ENCODE measurements at regions not wholly inside any gene's neighbourhood (a gene's known extent, or its start where the extent isn't known, plus 50 kb on each side); places are given as distances from the start of the nearest gene placed in this dataset.

DNA sequence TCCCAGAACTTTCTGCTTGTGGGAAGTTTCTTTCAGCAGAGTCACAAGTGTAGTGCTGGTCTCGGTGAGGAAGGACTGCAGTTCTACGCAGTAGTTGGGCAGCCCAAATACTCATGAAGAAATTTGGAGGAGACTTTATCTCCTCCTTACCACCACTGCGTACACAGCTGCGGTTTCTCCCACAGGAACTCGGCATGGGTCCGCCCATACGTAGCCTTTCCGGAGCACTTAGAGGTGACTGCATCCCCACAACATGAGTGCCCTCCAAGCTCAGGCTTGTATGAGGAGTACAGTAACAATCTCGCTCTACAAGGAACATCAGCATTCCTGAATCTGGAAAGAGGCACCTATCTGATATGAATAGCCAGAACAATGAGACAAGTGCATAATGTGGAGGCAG lies 549.2 kb upstream of the SEMA3D start:
- Histone ChIP-seq H3K4me3 (no peak overlapping the region), H3K9me3 (no peaks in the 10 kb centered on the region), H3K4me1 (no peaks in the 10 kb centered on the region), H3K27me3 (no peaks in the 10 kb centered on the region), H3K27ac (no peak overlapping the region), H3K36me3 (no peaks in the 10 kb centered on the region)
- no peak for TF ChIP-seq CTCF (IDR thresholded peaks at IDR 0.05)
- no peak for DNase-seq (ENCODE audit: low spot score in 2 of 2)
- intact Hi-C loops (cut with DNase I) = no loop called here

GRCh38 chr7:85734823-85735222 lies 548.0 kb upstream of the SEMA3D start:
- Histone ChIP-seq H3K27me3 (no peaks in the 10 kb centered on the region), H3K27ac (no peak overlapping the region), H3K4me1 (no peaks in the 10 kb centered on the region), H3K36me3 (no peaks in the 10 kb centered on the region), H3K4me3 (no peak overlapping the region), H3K9me3 (no peaks in the 10 kb centered on the region)
- intact Hi-C loops (cut with DNase I) = no loop called here
- TF ChIP-seq CTCF (IDR thresholded peaks at IDR 0.05) = no peak
- no peak for DNase-seq (ENCODE audit: low spot score in 2 of 2)

GRCh38 chr7:85733169-85733915 lies 546.5 kb upstream of the SEMA3D start:
- no peak for DNase-seq (ENCODE audit: low spot score in 2 of 2)
- no peaks in the 10 kb centered on the region for H3K9me3 ChIP-seq
- no peaks in the 10 kb centered on the region for H3K27me3 ChIP-seq
- H3K4me1 ChIP-seq = no peaks in the 10 kb centered on the region
- H3K4me3 ChIP-seq = no peak overlapping the region
- intact Hi-C loops (cut with DNase I) = no loop called here
- H3K27ac ChIP-seq = no peak overlapping the region
- no peaks in the 10 kb centered on the region for H3K36me3 ChIP-seq
- TF ChIP-seq CTCF (IDR thresholded peaks at IDR 0.05) = no peak

- H3K27ac ChIP-seq = no peak overlapping the region
- H3K4me3 ChIP-seq = no peak overlapping the region
- DNase-seq (ENCODE audit: low spot score in 2 of 2) = no peak
- H3K36me3 ChIP-seq = no peaks in the 10 kb centered on the region
- intact Hi-C loops (cut with DNase I) = no loop called here
- no peaks in the 10 kb centered on the region for H3K27me3 ChIP-seq
- TF ChIP-seq CTCF (IDR thresholded peaks at IDR 0.05) = no peak
- no peaks in the 10 kb centered on the region for H3K9me3 ChIP-seq
- H3K4me1 ChIP-seq = no peaks in the 10 kb centered on the region
These were observed 543.2 kb upstream of the SEMA3D start for GRCh38 chr7:85730012-85730411.

DNA sequence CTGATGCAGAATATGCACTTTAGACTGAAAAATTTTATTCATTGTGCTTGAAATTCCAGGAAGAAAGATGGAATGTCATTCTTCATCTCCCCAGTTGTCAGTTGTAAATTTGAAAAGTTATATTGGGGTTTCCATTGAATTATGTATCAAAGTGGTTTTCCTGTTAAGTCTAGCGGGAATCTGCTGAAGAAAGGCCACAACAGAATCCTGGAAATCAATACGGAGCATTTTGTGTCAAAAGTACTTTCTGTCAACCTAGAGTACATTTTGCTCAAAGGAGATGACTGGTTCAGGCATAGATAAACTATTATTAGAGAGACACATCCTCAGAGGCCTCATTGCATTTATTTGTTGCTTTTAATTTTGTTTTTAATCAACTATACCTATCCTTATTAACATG lies 538.2 kb upstream of the SEMA3D start:
- no peaks in the 10 kb centered on the region for H3K4me1 ChIP-seq
- no peaks in the 10 kb centered on the region for H3K36me3 ChIP-seq
- H3K27ac ChIP-seq = no peak overlapping the region
- no peaks in the 10 kb centered on the region for H3K27me3 ChIP-seq
- H3K4me3 ChIP-seq = no peak overlapping the region
- DNase-seq (ENCODE audit: low spot score in 2 of 2) = no peak
- intact Hi-C loops (cut with DNase I) = no loop called here
- no peak for TF ChIP-seq CTCF (IDR thresholded peaks at IDR 0.05)
- no peaks in the 10 kb centered on the region for H3K9me3 ChIP-seq

All from ascending aorta (tissue), 2 donors.